IMR-90 (cell line): ENCODE measurements at regions not wholly inside any gene's neighbourhood (a gene's known extent, or its start where the extent isn't known, plus 50 kb on each side); places are given as distances from the start of the nearest gene placed in this dataset.

Source experiments
- ATAC-seq: fragments of 200-7000 bp; cut with Tn5 transposase; 2 replicates; pipeline ENCODE4 v1.9.1; 2020; ENCODE audit warnings: low read depth, mild to moderate bottlenecking, moderate library complexity
- BruUV-seq: library from RNA; stranded (reverse); fragments of 400-500 nt; replicated peaks from 2 replicates; lab custom pipeline; 2021; lab: Mats Ljungman, UMichigan
- CTCF ChIA-PET: fragments of 300-600 bp; formaldehyde crosslinking; extraction: SDS; loops from one replicate; lab custom pipeline; 2021; ENCODE audit warnings: antibody characterized with exemption; lab: Yijun Ruan, JAX
- POLR2A ChIA-PET: fragments of 300-600 bp; sonication (Branson Sonifier 250); formaldehyde crosslinking; loops from one replicate; lab custom pipeline; 2022; ENCODE audit warnings: antibody characterized with exemption; ENCODE audit not compliant: unreplicated experiment; lab: Charles Lee
- DNase-seq: peaks from one replicate; pipeline ENCODE4 v3.0.0; 2013
- H2AFZ ChIP-seq: replicated peaks from 2 replicates; pipeline ENCODE3; 2013; ENCODE audit warnings: low read length, mild to moderate bottlenecking; ENCODE audit not compliant: poor library complexity
- H2AK5ac ChIP-seq: 2 replicates; pipeline ENCODE4 v1.6.1; 2013; ENCODE audit warnings: low read depth, low read length, inconsistent platforms
- H2AK9ac ChIP-seq: replicated peaks from 2 replicates; pipeline ENCODE3; 2013; ENCODE audit warnings: mild to moderate bottlenecking, low read depth, low read length, moderate library complexity; ENCODE audit not compliant: poor library complexity
- H2BK120ac ChIP-seq: 2 replicates; pipeline ENCODE4 v1.6.1; 2013; ENCODE audit warnings: low read depth, low read length, inconsistent platforms
- H2BK15ac ChIP-seq: 3 replicates; pipeline ENCODE4 v1.6.1; 2013; ENCODE audit warnings: low read depth, low read length, inconsistent platforms
- H2BK20ac ChIP-seq: 2 replicates; pipeline ENCODE4 v1.6.1; 2013; ENCODE audit warnings: low read depth, mild to moderate bottlenecking, inconsistent platforms, low read length, moderate library complexity
- H2BK5ac ChIP-seq: 2 replicates; pipeline ENCODE4 v1.6.1; 2013; ENCODE audit warnings: mild to moderate bottlenecking, low read depth, low read length, inconsistent platforms; ENCODE audit not compliant: poor library complexity, severe bottlenecking
- H3K14ac ChIP-seq: replicated peaks from 2 replicates; pipeline ENCODE4 v1.6.1; 2013; ENCODE audit warnings: low read depth, low read length, inconsistent platforms
- H3K18ac ChIP-seq: 2 replicates; pipeline ENCODE4 v1.6.1; 2013; ENCODE audit warnings: low read depth, low read length, control low read depth
- H3K23ac ChIP-seq: 2 replicates; pipeline ENCODE4 v1.6.1; 2013; ENCODE audit warnings: low read depth, low read length, inconsistent platforms
- H3K27ac ChIP-seq: 2 replicates; pipeline ENCODE4 v1.5.1; 2013; ENCODE audit warnings: mild to moderate bottlenecking, control low read depth, low read length; ENCODE audit not compliant: insufficient read depth
- H3K27me3 ChIP-seq: 2 replicates; pipeline ENCODE4 v1.6.1; 2013; ENCODE audit warnings: low read length; ENCODE audit not compliant: control insufficient read depth, insufficient read depth
- H3K36me3 ChIP-seq: 2 replicates; pipeline ENCODE4 v1.6.1; 2013; ENCODE audit warnings: low read length, mixed read lengths; ENCODE audit not compliant: control insufficient read depth, insufficient read depth
- H3K4ac ChIP-seq: 2 replicates; pipeline ENCODE4 v1.6.1; 2013; ENCODE audit warnings: low read depth, low read length, inconsistent platforms
- H3K4me1 ChIP-seq: 2 replicates; pipeline ENCODE4 v1.6.1; 2013; ENCODE audit warnings: low read length, mixed read lengths; ENCODE audit not compliant: control insufficient read depth, insufficient read depth
- H3K4me2 ChIP-seq: 2 replicates; pipeline ENCODE4 v1.6.1; 2013; ENCODE audit warnings: low read depth, mild to moderate bottlenecking, control low read depth, low read length, moderate library complexity
- H3K4me3 ChIP-seq: 2 replicates; pipeline ENCODE4 v1.5.1; 2013; ENCODE audit warnings: low read depth, mild to moderate bottlenecking, control low read depth, low read length, moderate library complexity; ENCODE audit not compliant: insufficient read depth
- H3K56ac ChIP-seq: 2 replicates; pipeline ENCODE4 v1.6.1; 2013; ENCODE audit warnings: low read length, inconsistent platforms; ENCODE audit not compliant: insufficient read depth; ENCODE audit errors: extremely low read depth
- H3K79me1 ChIP-seq, 2 experiments: 2 replicates each; pipeline ENCODE4 v1.6.1; 2013; ENCODE audit warnings: low read length in 2 of 2, inconsistent platforms in 1 of 2, low read depth in 1 of 2
- H3K9ac ChIP-seq: 2 replicates; pipeline ENCODE4 v1.6.1; 2013; ENCODE audit warnings: low read depth, low read length, control low read depth
- H3K9me1 ChIP-seq: 2 replicates; pipeline ENCODE4 v1.6.1; 2013; ENCODE audit warnings: low read length, inconsistent platforms; ENCODE audit not compliant: insufficient read depth
- H3K9me3 ChIP-seq: 2 replicates; pipeline ENCODE4 v1.6.1; 2013; ENCODE audit warnings: low read length; ENCODE audit not compliant: control insufficient read depth, insufficient read depth
- H4K20me1 ChIP-seq: 2 replicates; pipeline ENCODE4 v1.6.1; 2013; ENCODE audit warnings: low read length, inconsistent platforms; ENCODE audit not compliant: insufficient read depth
- H4K5ac ChIP-seq: 2 replicates; pipeline ENCODE4 v1.6.1; 2013; ENCODE audit warnings: mild to moderate bottlenecking, low read depth, low read length, control low read depth
- H4K8ac ChIP-seq, 2 experiments: 2 replicates each; pipeline ENCODE4 v1.6.1; 2013; ENCODE audit warnings: low read depth in 2 of 2, low read length in 2 of 2, control low read depth in 1 of 2, inconsistent platforms in 1 of 2
- H4K91ac ChIP-seq: 2 replicates; pipeline ENCODE4 v1.6.1; 2013; ENCODE audit warnings: low read depth, low read length, inconsistent platforms; ENCODE audit not compliant: insufficient read depth
- BHLHE40 ChIP-seq: fragments of 150-350 bp; IDR thresholded peaks from 2 replicates; pipeline ENCODE4 v1.6.1; 2016; ENCODE audit warnings: mild to moderate bottlenecking, low read depth, low read length
- CEBPB ChIP-seq: IDR thresholded peaks from 2 replicates; pipeline ENCODE4 v1.6.1; 2012; ENCODE audit warnings: low read depth, low read length, improper control_type of control experiment
- CHD1 ChIP-seq: IDR thresholded peaks from 2 replicates; pipeline ENCODE4 v1.6.1; 2012; ENCODE audit warnings: low read depth, low read length, improper control_type of control experiment
- CTCF ChIP-seq: conservative IDR thresholded peaks from 2 replicates; pipeline ENCODE4 v1.5.1; 2012; ENCODE audit warnings: mild to moderate bottlenecking, low read depth, low read length, improper control_type of control experiment
- ELK1 ChIP-seq: fragments of 150-350 bp; IDR thresholded peaks from 2 replicates; pipeline ENCODE4 v1.6.1; 2016; ENCODE audit warnings: low read depth, mild to moderate bottlenecking, low read length, moderate library complexity, borderline replicate concordance
- FOS ChIP-seq: fragments of 150-350 bp; IDR thresholded peaks from 2 replicates; pipeline ENCODE4 v1.6.1; 2016; ENCODE audit warnings: low read depth, low read length
- MAFK ChIP-seq: IDR thresholded peaks from 2 replicates; pipeline ENCODE4 v1.6.1; 2012; ENCODE audit warnings: low read depth, low read length, improper control_type of control experiment
- MAZ ChIP-seq: IDR thresholded peaks from 2 replicates; pipeline ENCODE4 v1.6.1; 2012; ENCODE audit warnings: low read depth, mild to moderate bottlenecking, low read length, improper control_type of control experiment, moderate library complexity, borderline replicate concordance
- MXI1 ChIP-seq: IDR thresholded peaks from 2 replicates; pipeline ENCODE4 v1.6.1; 2012; ENCODE audit warnings: low read depth, mild to moderate bottlenecking, low read length, moderate library complexity, borderline replicate concordance
- NFE2L2 ChIP-seq: fragments of 150-350 bp; IDR thresholded peaks from 2 replicates; pipeline ENCODE4 v1.6.1; 2016; ENCODE audit warnings: low read depth, mild to moderate bottlenecking, low read length
- POLR2A ChIP-seq: IDR thresholded peaks from 2 replicates; pipeline ENCODE4 v1.6.1; 2012; ENCODE audit warnings: mild to moderate bottlenecking, low read depth, low read length
- RAD21 ChIP-seq: IDR thresholded peaks from 2 replicates; pipeline ENCODE4 v1.6.1; 2012; ENCODE audit warnings: low read length, improper control_type of control experiment
- RCOR1 ChIP-seq: IDR thresholded peaks from 2 replicates; pipeline ENCODE4 v1.6.1; 2012; ENCODE audit warnings: mild to moderate bottlenecking, low read length, improper control_type of control experiment; ENCODE audit not compliant: insufficient replicate concordance
- RFX5 ChIP-seq: IDR thresholded peaks from 2 replicates; pipeline ENCODE4 v1.8.0; 2012; ENCODE audit warnings: low read depth, mild to moderate bottlenecking, low read length, moderate library complexity
- SMC3 ChIP-seq: fragments of 150-350 bp; IDR thresholded peaks from 2 replicates; pipeline ENCODE4 v1.6.1; 2016; ENCODE audit warnings: low read depth, mild to moderate bottlenecking, antibody characterized with exemption, low read length, moderate library complexity
- USF2 ChIP-seq: fragments of 150-350 bp; IDR thresholded peaks from 2 replicates; pipeline ENCODE4 v1.6.1; 2017; ENCODE audit warnings: mild to moderate bottlenecking, antibody characterized with exemption, low read length, low read depth
- WGBS, 2 experiments: methylation state at CpG; one replicate each; pipeline versions ENCODE4 v1.1.5 to v1.1.7; 2013; ENCODE audit warnings: missing lambda C conversion rate in 2 of 2; ENCODE audit not compliant: insufficient read length in 1 of 2; ENCODE audit errors: extremely low coverage in 2 of 2; 5-methylcytosine and 5-hydroxymethylcytosine counted together
- dilution Hi-C: fragments of 300-500 bp; cut with HindIII; formaldehyde crosslinking; loops from one replicate; pipeline ENCODE4 v1.14.3; 2018; ENCODE audit warnings: low sequenced_read_pairs; ENCODE audit not compliant: unreplicated experiment
- in situ Hi-C: fragments of 300-500 bp; cut with MboI; formaldehyde crosslinking; loops from 3 replicates; pipeline ENCODE4 v1.14.3; 2019; ENCODE audit warnings: low sequenced_read_pairs, inconsistent platforms, mixed read lengths
- intact Hi-C: fragments of 100-400 bp; cut with micrococcal nuclease; formaldehyde crosslinking; loops from 2 replicates; pipeline ENCODE4 v1.10.0; 2022

- TF ChIP-seq FOS (no peak), USF2 (no peak), ELK1 (no peak), SMC3 (no peak), RAD21 (no peak), RFX5 (no peak), CTCF (no peak), NFE2L2 (no peak), RCOR1 (no peak), BHLHE40 (no peak), MAFK (no peak), MXI1 (no peak), CEBPB (no peak), POLR2A (no peak), MAZ (no peak), CHD1 (no peak)
- H2BK120ac ChIP-seq, result no peak overlapping the region
- no peaks in the 10 kb centered on the region for H4K20me1 ChIP-seq
- H2AK9ac ChIP-seq, result no peak overlapping the region
- H3K23ac ChIP-seq, result no peak overlapping the region
- no peak overlapping the region for H3K14ac ChIP-seq
- no peak overlapping the region for H3K4me3 ChIP-seq
- no peak overlapping the region for H3K9ac ChIP-seq
- no peak overlapping the region for H4K8ac ChIP-seq
- in situ Hi-C loops, result no loop called here
- no peaks in the 10 kb centered on the region for H3K9me1 ChIP-seq
- no peak overlapping the region for H3K27ac ChIP-seq
- dilution Hi-C loops, result no loop called here
- intact Hi-C loops, result no loop called here
- H3K27me3 ChIP-seq, result no peaks in the 10 kb centered on the region
- H2AK5ac ChIP-seq, result no peak overlapping the region
- H3K18ac ChIP-seq, result no peak overlapping the region
- H4K5ac ChIP-seq, result no peak overlapping the region
- no peak overlapping the region for H3K56ac ChIP-seq
- H3K4ac ChIP-seq, result no peak overlapping the region
- no peak overlapping the region for H2BK5ac ChIP-seq
- BruUV-seq, result no TSS peak
- ChIA-PET POLR2A (no interaction called here), CTCF (no interaction called here)
- H4K91ac ChIP-seq, result no peak overlapping the region
- H2AFZ ChIP-seq, result no peak overlapping the region
- no peak for ATAC-seq
- no peak overlapping the region for H2BK15ac ChIP-seq
- H3K9me3 ChIP-seq, result peaks cover 3% of the 10 kb centered on the region
- no peak overlapping the region for H2BK20ac ChIP-seq
- H3K4me2 ChIP-seq, result no peak overlapping the region
- no peak for DNase-seq
- H3K36me3 ChIP-seq, result no peaks in the 10 kb centered on the region
- H3K79me1 ChIP-seq, result no peaks in the 10 kb centered on the region
- no peaks in the 10 kb centered on the region for H3K4me1 ChIP-seq
- no CpG with 5 or more reads among the region's 3 CpGs for WGBS, 2 experiments
Observed at GRCh38 chr3:181568693-181569092, 143.0 kb upstream of the SOX2 start.
